ENCODE measurements at regions not wholly inside any gene's neighbourhood (a gene's known extent, or its start where the extent isn't known, plus 50 kb on each side); places are given as distances from the start of the nearest gene placed in this dataset.
A peak's percentile ranks its signal among the peaks of the same experiment; 100 is the strongest.

- Histone ChIP-seq H3K14ac (replicated peaks; ENCODE audit: low read depth, low read length) (peak overlapping the region; percentile 3; the same call in 1 of the 2 replicates), H4K20me1 (ENCODE audit: insufficient read depth, low read length) (no peaks in the 10 kb centered on the region), H3K27ac (ENCODE audit: insufficient read depth, low read length) (no peak overlapping the region), H3K27me3 (ENCODE audit: control insufficient read depth, insufficient read depth, low read length) (no peaks in the 10 kb centered on the region), H2AK5ac (ENCODE audit: low read depth, low read length) (peak overlapping the region; percentile 18; the same call in 1 of the 2 replicates), H3K4me1 (ENCODE audit: control insufficient read depth, insufficient read depth, low read length) (peaks cover 8% of the 10 kb centered on the region), H3K9ac (ENCODE audit: low read depth, low read length) (no peak overlapping the region), H4K8ac (ENCODE audit: low read depth in 2 of 2, low read length in 2 of 2) (no peak overlapping the region), H3K9me3 (ENCODE audit: control insufficient read depth, insufficient read depth, low read length) (no peaks in the 10 kb centered on the region), H3K23ac (ENCODE audit: low read depth, low read length) (no peak overlapping the region), H3K4ac (ENCODE audit: low read depth, low read length) (no peak overlapping the region), H2BK5ac (ENCODE audit: low read depth, low read length, poor library complexity, severe bottlenecking) (no peak overlapping the region), H3K18ac (ENCODE audit: low read depth, low read length) (no peak overlapping the region), H3K9me1 (ENCODE audit: insufficient read depth, low read length) (peaks cover 9% of the 10 kb centered on the region), H4K91ac (ENCODE audit: insufficient read depth, low read depth, low read length) (no peak overlapping the region), H2AK9ac (replicated peaks; ENCODE audit: low read depth, low read length, poor library complexity) (no peak overlapping the region), H3K56ac (ENCODE audit: extremely low read depth, insufficient read depth, low read length) (no peak overlapping the region), H3K36me3 (ENCODE audit: control insufficient read depth, insufficient read depth, low read length) (no peaks in the 10 kb centered on the region), H3K4me2 (ENCODE audit: low read depth, low read length) (no peak overlapping the region), H4K5ac (ENCODE audit: low read depth, low read length) (no peak overlapping the region), H3K4me3 (ENCODE audit: insufficient read depth, low read depth, low read length) (no peak overlapping the region), H2BK120ac (ENCODE audit: low read depth, low read length) (no peak overlapping the region), H2BK20ac (ENCODE audit: low read depth, low read length) (no peak overlapping the region), H2AFZ (replicated peaks; ENCODE audit: low read length, poor library complexity) (no peak overlapping the region), H2BK15ac (ENCODE audit: low read depth, low read length) (no peak overlapping the region), H3K79me1 (ENCODE audit: low read depth in 1 of 2, low read length in 2 of 2) (no peaks in the 10 kb centered on the region; a peak in 1 of 4 replicates)
- no peak for ATAC-seq (ENCODE audit: low read depth)
- no TSS peak for BruUV-seq (replicated peaks)
- WGBS, 2 experiments (ENCODE audit: extremely low coverage in 2 of 2, insufficient read length in 1 of 2) = 89% methylated on average over 3 of the region's 4 CpGs; no CpG with 5 or more reads in 1 of the 2 experiments
- DNase-seq = no peak
- CTCF ChIA-PET = no interaction called here
- intact Hi-C loops (cut with micrococcal nuclease) = no loop called here
- in situ Hi-C loops (cut with MboI; ENCODE audit: low sequenced_read_pairs) = no loop called here
- dilution Hi-C loops (cut with HindIII; ENCODE audit: low sequenced_read_pairs, unreplicated experiment) = no loop called here
- TF ChIP-seq FOS (IDR thresholded peaks at IDR 0.05; ENCODE audit: low read depth, low read length) (no peak), SMC3 (IDR thresholded peaks at IDR 0.05; ENCODE audit: low read depth, low read length) (no peak), RAD21 (IDR thresholded peaks at IDR 0.05; ENCODE audit: low read length) (no peak), MAZ (IDR thresholded peaks at IDR 0.05; ENCODE audit: borderline replicate concordance, low read depth, low read length) (no peak), CTCF (conservative IDR thresholded peaks at IDR 0.05; ENCODE audit: low read depth, low read length) (no peak), POLR2A (IDR thresholded peaks at IDR 0.05; ENCODE audit: low read depth, low read length) (no peak), CHD1 (IDR thresholded peaks at IDR 0.05; ENCODE audit: low read depth, low read length) (no peak), ELK1 (IDR thresholded peaks at IDR 0.05; ENCODE audit: borderline replicate concordance, low read depth, low read length) (no peak), CEBPB (IDR thresholded peaks at IDR 0.05; ENCODE audit: low read depth, low read length) (no peak), MXI1 (IDR thresholded peaks at IDR 0.05; ENCODE audit: borderline replicate concordance, low read depth, low read length) (no peak), NFE2L2 (IDR thresholded peaks at IDR 0.05; ENCODE audit: low read depth, low read length) (no peak), USF2 (IDR thresholded peaks at IDR 0.05; ENCODE audit: low read depth, low read length) (no peak), MAFK (IDR thresholded peaks at IDR 0.05; ENCODE audit: low read depth, low read length) (no peak), RFX5 (IDR thresholded peaks at IDR 0.05; ENCODE audit: low read depth, low read length) (no peak), RCOR1 (IDR thresholded peaks at IDR 0.05; ENCODE audit: insufficient replicate concordance, low read length) (no peak), BHLHE40 (IDR thresholded peaks at IDR 0.05; ENCODE audit: low read depth, low read length) (no peak)
- POLR2A ChIA-PET (ENCODE audit: unreplicated experiment) = no interaction called here
Observed at GRCh38 chr9:107782789-107783188, 293.2 kb upstream of the KLF4 start.
